Adrenal gland (tissue), 5 donors: ENCODE measurements at regions not wholly inside any gene's neighbourhood (a gene's known extent, or its start where the extent isn't known, plus 50 kb on each side); places are given as distances from the start of the nearest gene placed in this dataset.

Experiments used
- POLR2A ChIP-seq, 2 donors: fragments of 450-650 bp; IDR thresholded peaks; one replicate each; pipeline ENCODE4 v1.6.1; 2017; ENCODE audit warnings: antibody characterized with exemption in 2 of 2, mild to moderate bottlenecking in 2 of 2, moderate library complexity in 1 of 2
- TF ChIP-seq, protein P1 (sequence below), 6 experiments: fragments of 450-650 bp in 4 of 6; fragments of 200-600 bp in 2 of 6; sonication (generic) in 1 of 6; IDR thresholded peaks; 1 replicate in 5 of 6; 2 replicates in 1 of 6; pipeline versions ENCODE4 v1.5.1 to v1.8.0; 2016 to 2021; ENCODE audit warnings: antibody characterized with exemption in 6 of 6, mild to moderate bottlenecking in 2 of 6, moderate library complexity in 1 of 6
- donor health status: DM: no; HTN: no; CAD: no.

DNA sequence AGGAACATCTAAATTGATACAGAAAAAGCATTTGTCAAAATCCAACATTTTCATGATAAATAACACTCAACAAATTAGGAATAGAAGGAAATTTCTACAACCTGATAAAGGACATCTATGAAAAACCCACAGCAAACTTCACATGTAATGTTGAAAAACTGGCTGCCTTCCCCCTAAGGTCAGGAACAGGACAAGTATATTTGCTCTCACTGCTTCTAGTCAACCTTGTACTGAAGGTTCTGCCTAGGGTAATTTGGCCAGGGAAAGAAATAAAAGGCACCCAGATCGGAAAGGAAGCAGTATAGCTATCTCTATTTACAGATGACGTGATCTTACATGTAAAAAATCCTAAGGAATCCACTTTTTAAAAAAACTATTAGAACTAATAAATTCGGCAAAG is 97.1 kb upstream of the USP9X start:
- TF ChIP-seq, protein P1, sequence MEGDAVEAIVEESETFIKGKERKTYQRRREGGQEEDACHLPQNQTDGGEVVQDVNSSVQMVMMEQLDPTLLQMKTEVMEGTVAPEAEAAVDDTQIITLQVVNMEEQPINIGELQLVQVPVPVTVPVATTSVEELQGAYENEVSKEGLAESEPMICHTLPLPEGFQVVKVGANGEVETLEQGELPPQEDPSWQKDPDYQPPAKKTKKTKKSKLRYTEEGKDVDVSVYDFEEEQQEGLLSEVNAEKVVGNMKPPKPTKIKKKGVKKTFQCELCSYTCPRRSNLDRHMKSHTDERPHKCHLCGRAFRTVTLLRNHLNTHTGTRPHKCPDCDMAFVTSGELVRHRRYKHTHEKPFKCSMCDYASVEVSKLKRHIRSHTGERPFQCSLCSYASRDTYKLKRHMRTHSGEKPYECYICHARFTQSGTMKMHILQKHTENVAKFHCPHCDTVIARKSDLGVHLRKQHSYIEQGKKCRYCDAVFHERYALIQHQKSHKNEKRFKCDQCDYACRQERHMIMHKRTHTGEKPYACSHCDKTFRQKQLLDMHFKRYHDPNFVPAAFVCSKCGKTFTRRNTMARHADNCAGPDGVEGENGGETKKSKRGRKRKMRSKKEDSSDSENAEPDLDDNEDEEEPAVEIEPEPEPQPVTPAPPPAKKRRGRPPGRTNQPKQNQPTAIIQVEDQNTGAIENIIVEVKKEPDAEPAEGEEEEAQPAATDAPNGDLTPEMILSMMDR (IDR thresholded peaks at IDR 0.05), result no peak
- TF ChIP-seq POLR2A (IDR thresholded peaks at IDR 0.05), result no peak
